Activated CD4-positive, alpha-beta T cell treated with anti-CD3 and anti-CD28 coated beads, Interleukin-2, amount 10 ng/mL, durations not matched to agents 24 days and 14 days (primary cell): ENCODE measurements at regions not wholly inside any gene's neighbourhood (a gene's known extent, or its start where the extent isn't known, plus 50 kb on each side); places are given as distances from the start of the nearest gene placed in this dataset.

Source experiments
- DNase-seq: peaks from one replicate; pipeline ENCODE4 v3.0.0; 2022
- H3K27ac Mint-ChIP-seq: one replicate; pipeline ENCODE4 v1.8.0; 2022; ENCODE audit warnings: mild to moderate bottlenecking, mixed read lengths
- H3K27me3 Mint-ChIP-seq: one replicate; pipeline ENCODE4 v1.8.0; 2022; ENCODE audit warnings: mixed read lengths
- H3K36me3 Mint-ChIP-seq: one replicate; pipeline ENCODE4 v1.8.0; 2022; ENCODE audit warnings: low read depth, mild to moderate bottlenecking, mixed read lengths
- H3K4me1 Mint-ChIP-seq: one replicate; pipeline ENCODE4 v1.8.0; 2021; ENCODE audit warnings: mixed read lengths
- H3K4me3 Mint-ChIP-seq: one replicate; pipeline ENCODE4 v1.8.0; 2022; ENCODE audit warnings: mild to moderate bottlenecking, moderate library complexity, mixed read lengths
- H3K9me3 Mint-ChIP-seq: one replicate; pipeline ENCODE4 v1.8.0; 2021; ENCODE audit warnings: mixed read lengths
- intact Hi-C: fragments of 100-400 bp; cut with micrococcal nuclease; formaldehyde crosslinking; loops from one replicate; pipeline ENCODE4 v1.15.1; 2023

GRCh38 chr3:168260859-168261258, 165.1 kb upstream of the GOLIM4 start:
- Mint-ChIP-seq H3K9me3 (no peaks in the 10 kb centered on the region), H3K4me3 (no peak overlapping the region), H3K36me3 (no peaks in the 10 kb centered on the region), H3K27ac (no peak overlapping the region), H3K27me3 (no peaks in the 10 kb centered on the region), H3K4me1 (no peaks in the 10 kb centered on the region)
- no peak for DNase-seq
- intact Hi-C loops = no loop called here

GRCh38 chr3:168251371-168251770, 155.6 kb upstream of the GOLIM4 start:
- Mint-ChIP-seq H3K9me3 (peaks cover 4% of the 10 kb centered on the region), H3K36me3 (no peaks in the 10 kb centered on the region), H3K4me3 (no peak overlapping the region), H3K4me1 (peaks cover 10% of the 10 kb centered on the region), H3K27me3 (peaks cover 44% of the 10 kb centered on the region), H3K27ac (no peak overlapping the region)
- DNase-seq = no peak
- intact Hi-C loops = loop anchor here (10.0 kb wide), 1 partner anchor 1413 kb away; the partner anchor contains the start of gene MECOM

GRCh38 chr3:168250415-168250861, 154.7 kb upstream of the GOLIM4 start:
- peaks cover 10% of the 10 kb centered on the region for H3K4me1 Mint-ChIP-seq
- H3K27me3 Mint-ChIP-seq = peaks cover 50% of the 10 kb centered on the region
- intact Hi-C loops = loop anchor here (10.0 kb wide), 1 partner anchor 1414 kb away; the partner anchor contains the start of gene MECOM

GRCh38 chr3:168249550-168250414, 154.1 kb upstream of the GOLIM4 start:
- Mint-ChIP-seq H3K36me3 (no peaks in the 10 kb centered on the region), H3K9me3 (peaks cover 2% of the 10 kb centered on the region), H3K27me3 (peaks cover 50% of the 10 kb centered on the region), H3K27ac (no peak overlapping the region), H3K4me3 (peak overlapping the region; percentile 79), H3K4me1 (peaks cover 10% of the 10 kb centered on the region)
- DNase-seq = peak; percentile 76
- intact Hi-C loops = loop anchor here (10.0 kb wide), 1 partner anchor 1415 kb away; the partner anchor contains the start of gene MECOM

More at GRCh38 chr3:168250415-168250861, 154.7 kb upstream of the GOLIM4 start:
- H3K27ac Mint-ChIP-seq = no peak overlapping the region
- H3K9me3 Mint-ChIP-seq = peaks cover 4% of the 10 kb centered on the region
- DNase-seq = no peak
- H3K4me3 Mint-ChIP-seq = peak overlapping the region; percentile 42
- H3K36me3 Mint-ChIP-seq = no peaks in the 10 kb centered on the region

GRCh38 chr3:168249205-168249549, 153.5 kb upstream of the GOLIM4 start:
- peaks cover 10% of the 10 kb centered on the region for H3K4me1 Mint-ChIP-seq
- intact Hi-C loops = no loop called here
- no peak overlapping the region for H3K27ac Mint-ChIP-seq
- peak overlapping the region; percentile 79 for H3K4me3 Mint-ChIP-seq
- H3K27me3 Mint-ChIP-seq = peaks cover 50% of the 10 kb centered on the region
- no peaks in the 10 kb centered on the region for H3K9me3 Mint-ChIP-seq
- no peak for DNase-seq
- no peaks in the 10 kb centered on the region for H3K36me3 Mint-ChIP-seq

- Mint-ChIP-seq H3K27ac (no peak overlapping the region), H3K36me3 (no peaks in the 10 kb centered on the region), H3K4me3 (peak overlapping the region; percentile 79), H3K27me3 (peaks cover 50% of the 10 kb centered on the region), H3K4me1 (peaks cover 10% of the 10 kb centered on the region), H3K9me3 (no peaks in the 10 kb centered on the region)
- DNase-seq = no peak
- intact Hi-C loops = no loop called here
Measured at GRCh38 chr3:168248383-168249204, 152.9 kb upstream of the GOLIM4 start.

GRCh38 chr3:168241156-168241555, 145.4 kb upstream of the GOLIM4 start:
- DNase-seq = no peak
- Mint-ChIP-seq H3K27me3 (peaks cover 21% of the 10 kb centered on the region), H3K36me3 (no peaks in the 10 kb centered on the region), H3K4me1 (no peaks in the 10 kb centered on the region), H3K4me3 (no peak overlapping the region), H3K27ac (no peak overlapping the region), H3K9me3 (no peaks in the 10 kb centered on the region)
- intact Hi-C loops = no loop called here

GRCh38 chr3:168239287-168239686, 143.6 kb upstream of the GOLIM4 start:
- DNase-seq = no peak
- Mint-ChIP-seq H3K4me3 (no peak overlapping the region), H3K27ac (no peak overlapping the region), H3K9me3 (no peaks in the 10 kb centered on the region), H3K4me1 (no peaks in the 10 kb centered on the region), H3K27me3 (peaks cover 14% of the 10 kb centered on the region), H3K36me3 (no peaks in the 10 kb centered on the region)
- intact Hi-C loops = no loop called here

GRCh38 chr3:168233001-168233400, 137.3 kb upstream of the GOLIM4 start:
- Mint-ChIP-seq H3K36me3 (no peaks in the 10 kb centered on the region), H3K27me3 (no peaks in the 10 kb centered on the region), H3K4me3 (no peak overlapping the region), H3K27ac (no peak overlapping the region), H3K9me3 (no peaks in the 10 kb centered on the region), H3K4me1 (no peaks in the 10 kb centered on the region)
- intact Hi-C loops = no loop called here
- DNase-seq = no peak

- H3K4me1 Mint-ChIP-seq = no peaks in the 10 kb centered on the region
- DNase-seq = no peak
- H3K36me3 Mint-ChIP-seq = no peaks in the 10 kb centered on the region
- no peaks in the 10 kb centered on the region for H3K9me3 Mint-ChIP-seq
- peaks cover 7% of the 10 kb centered on the region for H3K27me3 Mint-ChIP-seq
- intact Hi-C loops = no loop called here
- H3K27ac Mint-ChIP-seq = no peak overlapping the region
- H3K4me3 Mint-ChIP-seq = no peak overlapping the region
Measured at GRCh38 chr3:168223085-168223484, 127.4 kb upstream of the GOLIM4 start.

- intact Hi-C loops = no loop called here
Measured at GRCh38 chr3:168220556-168220955, 124.8 kb upstream of the GOLIM4 start.

GRCh38 chr3:168219530-168219929, 123.8 kb upstream of the GOLIM4 start:
- Mint-ChIP-seq H3K4me3 (no peak overlapping the region), H3K36me3 (no peaks in the 10 kb centered on the region), H3K27ac (no peak overlapping the region), H3K4me1 (no peaks in the 10 kb centered on the region), H3K27me3 (peaks cover 7% of the 10 kb centered on the region), H3K9me3 (no peaks in the 10 kb centered on the region)
- intact Hi-C loops = no loop called here
- DNase-seq = no peak

More at GRCh38 chr3:168220556-168220955, 124.8 kb upstream of the GOLIM4 start:
- no peak for DNase-seq
- Mint-ChIP-seq H3K27me3 (peaks cover 7% of the 10 kb centered on the region), H3K36me3 (no peaks in the 10 kb centered on the region), H3K4me3 (no peak overlapping the region), H3K4me1 (no peaks in the 10 kb centered on the region), H3K27ac (no peak overlapping the region), H3K9me3 (no peaks in the 10 kb centered on the region)

GRCh38 chr3:168218600-168218999, 122.9 kb upstream of the GOLIM4 start:
- Mint-ChIP-seq H3K36me3 (no peaks in the 10 kb centered on the region), H3K4me3 (no peak overlapping the region), H3K9me3 (no peaks in the 10 kb centered on the region), H3K27ac (no peak overlapping the region), H3K27me3 (peaks cover 7% of the 10 kb centered on the region), H3K4me1 (peaks cover 5% of the 10 kb centered on the region)
- no peak for DNase-seq
- intact Hi-C loops = no loop called here

- intact Hi-C loops = no loop called here
- Mint-ChIP-seq H3K9me3 (no peaks in the 10 kb centered on the region), H3K27ac (no peak overlapping the region), H3K36me3 (no peaks in the 10 kb centered on the region), H3K4me1 (peaks cover 7% of the 10 kb centered on the region), H3K27me3 (peaks cover 7% of the 10 kb centered on the region), H3K4me3 (no peak overlapping the region)
- no peak for DNase-seq
Measured at GRCh38 chr3:168216851-168217250, 121.1 kb upstream of the GOLIM4 start.
